Transverse colon (tissue), 3 donors: ENCODE measurements at regions not wholly inside any gene's neighbourhood (a gene's known extent, or its start where the extent isn't known, plus 50 kb on each side); places are given as distances from the start of the nearest gene placed in this dataset.

ENCODE experiments used
- CTCF ChIP-seq, 5 experiments: fragments of 200-600 bp in 3 of 5; fragments of 450-650 bp in 2 of 5; sonication (generic) in 3 of 5; IDR thresholded peaks; 1 replicate in 2 of 5; 2 replicates in 3 of 5; pipeline ENCODE4 v1.5.1; 2016 to 2017; ENCODE audit warnings: antibody characterized with exemption in 5 of 5, inconsistent platforms in 3 of 5, mild to moderate bottlenecking in 2 of 5, moderate library complexity in 1 of 5
- POLR2A ChIP-seq: fragments of 450-650 bp; IDR thresholded peaks from one replicate; pipeline ENCODE4 v1.6.1; 2016; ENCODE audit warnings: antibody characterized with exemption, mild to moderate bottlenecking, moderate library complexity

GRCh38 chr10:36722777-36723176, 402.6 kb upstream of the ANKRD30A start:
- TF ChIP-seq CTCF (IDR thresholded peaks at IDR 0.05), result no peak
- TF ChIP-seq POLR2A, result no peak
